Head of caudate nucleus (tissue), 42 donors: ENCODE measurements at regions not wholly inside any gene's neighbourhood (a gene's known extent, or its start where the extent isn't known, plus 50 kb on each side); places are given as distances from the start of the nearest gene placed in this dataset.
"Not testable (repeated sequence)": the region's sequence is repeated elsewhere in the genome, so short reads cannot be mapped to it uniquely, and the experiment has no call there.

Source experiments
- DNase-seq, 42 donors: peaks; one replicate each; pipeline versions ENCODE4 v3.0.0 to v3.0.0-alpha.2; 2020 to 2021; ENCODE audit warnings: mixed read lengths in 7 of 42
- intact Hi-C: fragments of 100-400 bp; cut with DNase I; formaldehyde crosslinking; loops from one replicate; pipeline ENCODE4 v1.15.0; 2022

DNA sequence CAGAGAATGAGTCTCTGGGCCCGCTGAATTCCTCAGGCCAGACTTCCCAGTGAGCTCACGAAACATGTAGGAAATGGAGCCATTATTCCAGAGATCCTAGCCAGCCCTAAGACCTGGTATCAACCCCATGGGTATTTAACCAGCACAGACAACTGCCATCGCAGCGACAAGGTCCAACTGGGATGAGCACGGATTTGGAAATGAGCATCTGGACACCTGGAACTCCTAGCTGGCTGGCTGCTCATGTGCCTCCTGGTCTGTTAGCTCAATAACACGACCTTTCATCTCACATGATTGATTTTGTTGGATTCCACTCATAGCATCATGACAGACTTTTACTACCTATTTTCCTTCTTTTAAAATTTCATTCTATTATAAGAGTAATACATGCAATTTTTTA, 51.0 kb downstream of the POU3F3 start:
- intact Hi-C loops: no loop called here
- no peak for DNase-seq

DNA sequence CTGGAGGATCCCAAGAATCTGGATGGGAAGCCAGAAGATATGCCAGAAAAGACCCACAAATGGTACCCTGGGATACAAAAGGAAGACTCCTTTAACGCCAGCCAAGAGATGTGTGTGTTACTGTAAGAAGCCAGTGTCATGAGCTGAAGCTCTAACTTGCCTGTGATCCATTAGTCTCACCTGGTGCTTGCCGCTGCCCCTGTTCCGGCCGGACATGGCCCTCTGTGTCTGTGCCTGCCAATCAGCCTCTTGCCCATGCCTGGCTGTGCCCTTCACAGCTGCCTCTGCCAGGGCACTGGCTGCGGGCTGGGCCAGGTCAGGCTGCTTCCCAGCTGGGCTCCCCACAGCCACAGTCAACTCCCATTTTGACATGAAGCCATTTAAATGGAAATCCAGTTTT, 55.4 kb downstream of the POU3F3 start:
- intact Hi-C loops: no loop called here
- no peak for DNase-seq

DNA sequence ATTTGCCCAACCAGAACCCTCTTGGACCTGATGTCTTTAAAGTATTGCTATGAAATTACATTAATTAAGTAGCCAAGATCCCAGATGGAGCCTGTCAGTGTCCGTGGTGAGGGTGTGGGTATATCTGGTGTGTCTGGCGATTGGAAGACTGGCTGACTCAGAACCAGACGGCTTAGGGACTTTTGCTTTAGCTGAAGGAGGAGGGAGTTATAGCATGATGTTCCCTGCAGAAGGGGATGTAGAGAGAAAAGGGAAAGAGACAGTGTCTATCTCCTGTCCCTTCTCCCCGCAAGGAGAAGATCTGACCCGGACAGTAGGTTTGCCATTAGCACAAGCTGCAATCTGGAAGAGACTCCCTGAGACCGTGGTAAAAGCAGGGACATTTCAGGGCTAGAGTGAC, 60.6 kb downstream of the POU3F3 start:
- intact Hi-C loops: no loop called here
- DNase-seq: no peak

DNA sequence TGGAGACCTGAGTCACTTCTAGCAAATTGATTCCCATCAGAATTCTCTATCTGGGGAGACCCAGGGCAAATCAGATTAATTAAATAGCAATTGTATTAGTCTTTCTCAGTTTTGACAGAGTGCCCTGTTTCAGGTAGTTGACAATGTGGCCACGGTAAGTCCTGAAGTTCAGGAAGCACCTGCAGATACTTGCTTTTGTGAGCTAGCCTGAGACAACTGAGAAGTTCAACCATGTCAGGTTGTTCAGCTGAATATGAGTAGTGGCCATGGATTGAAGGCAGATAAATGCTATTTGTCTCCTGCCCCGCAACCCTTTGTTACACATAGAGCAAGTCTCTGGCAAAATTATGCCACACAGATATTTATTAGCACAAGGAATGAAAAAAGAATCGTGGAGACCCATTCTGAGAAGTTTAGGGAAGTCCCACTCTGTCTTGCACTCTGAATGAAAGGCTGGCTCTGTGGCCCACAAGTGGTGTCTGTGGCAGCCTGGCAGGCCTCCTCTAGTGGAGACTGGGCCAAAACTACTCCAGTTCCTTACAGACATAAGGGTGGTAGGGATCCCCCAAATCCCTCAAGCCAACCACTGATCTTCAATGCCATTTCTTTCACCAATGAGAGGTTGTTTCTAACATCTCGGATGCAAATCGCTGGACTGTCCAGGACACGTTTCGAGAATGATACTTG, 61.3 kb downstream of the POU3F3 start:
- no peak for DNase-seq
- intact Hi-C loops: no loop called here

DNA sequence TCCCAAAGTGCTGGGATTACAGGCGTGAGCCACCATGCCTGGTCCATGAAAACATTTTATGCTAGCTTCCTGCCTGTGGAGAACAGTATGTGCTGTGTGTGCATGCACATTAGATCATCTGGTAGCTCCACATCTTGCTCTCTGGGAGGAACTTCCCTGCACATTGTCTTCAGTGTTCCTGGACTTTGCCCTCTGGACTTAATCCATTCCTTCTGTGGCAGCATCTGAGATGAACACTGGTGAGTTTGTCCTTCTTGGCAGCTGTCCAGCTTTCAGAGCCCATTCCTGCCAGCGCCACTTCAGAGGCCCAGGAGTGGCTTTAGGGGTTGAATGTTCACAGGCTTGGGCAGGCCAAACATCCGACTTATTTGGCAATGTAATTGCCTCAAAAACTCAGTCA, 65.2 kb downstream of the POU3F3 start:
- intact Hi-C loops: no loop called here
- peak in 4 of 42 donors; percentile 11 to 52 (median 24) for DNase-seq

DNA sequence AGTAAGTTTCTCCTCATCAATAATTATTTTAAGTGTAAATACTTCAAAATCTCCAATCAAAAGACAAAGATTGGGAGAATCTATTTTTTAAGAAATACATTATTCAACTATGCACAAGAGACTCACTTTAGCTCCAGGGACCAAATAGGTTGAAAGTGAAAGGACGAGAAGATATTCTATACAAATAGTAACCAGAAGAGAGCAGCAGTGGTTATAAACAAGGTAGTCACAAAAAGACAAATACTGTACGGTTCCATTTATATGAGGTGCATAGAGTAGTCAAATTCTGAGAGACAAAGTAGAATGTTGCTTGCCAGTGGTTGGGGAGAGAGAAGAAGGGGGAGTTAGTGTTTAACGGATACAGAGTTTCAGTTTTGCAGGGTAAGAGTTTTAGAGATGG, 69.8 kb downstream of the POU3F3 start:
- DNase-seq: no peak
- intact Hi-C loops: no loop called here

DNA sequence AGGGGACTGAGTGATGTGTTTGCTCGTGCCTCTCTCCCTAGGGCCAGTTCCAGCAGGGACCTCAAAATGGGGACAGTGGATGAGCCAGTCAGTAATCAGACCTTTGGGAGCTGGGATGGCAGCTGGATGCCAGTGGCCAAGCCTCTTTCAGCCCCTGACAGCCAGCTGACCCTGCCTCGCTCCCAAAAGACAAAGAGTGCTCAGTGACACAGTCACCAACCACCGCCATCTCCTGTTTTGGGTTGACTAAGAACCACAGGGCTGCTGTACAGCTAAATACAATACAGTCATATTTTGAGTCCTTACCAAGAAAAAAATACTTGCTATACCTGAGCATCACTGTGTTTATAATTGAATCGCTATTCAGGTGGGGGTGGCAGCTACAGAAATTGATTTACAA, 75.7 kb downstream of the POU3F3 start:
- intact Hi-C loops: no loop called here
- peak in 40 of 42 donors; percentile 16 to 82 (median 64) for DNase-seq

DNA sequence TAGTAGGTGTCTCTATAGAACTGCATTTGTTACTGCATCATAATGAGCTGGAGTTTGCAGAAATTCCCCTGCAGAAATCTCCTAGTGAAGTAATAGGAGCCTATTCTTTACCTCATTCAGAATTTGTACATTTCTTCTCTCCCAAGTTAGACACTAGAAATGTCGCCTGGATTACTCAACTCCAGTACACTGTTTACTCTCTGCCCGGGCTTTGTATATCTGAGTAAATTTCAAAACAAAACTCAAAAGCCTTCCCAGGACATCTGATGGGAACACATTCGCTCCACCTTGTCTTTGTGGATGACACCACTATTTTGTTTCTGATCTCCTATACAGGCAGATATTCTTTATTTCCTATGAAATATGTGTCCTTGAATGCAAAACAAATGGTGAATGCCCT, 76.8 kb downstream of the POU3F3 start:
- no peak for DNase-seq

DNA sequence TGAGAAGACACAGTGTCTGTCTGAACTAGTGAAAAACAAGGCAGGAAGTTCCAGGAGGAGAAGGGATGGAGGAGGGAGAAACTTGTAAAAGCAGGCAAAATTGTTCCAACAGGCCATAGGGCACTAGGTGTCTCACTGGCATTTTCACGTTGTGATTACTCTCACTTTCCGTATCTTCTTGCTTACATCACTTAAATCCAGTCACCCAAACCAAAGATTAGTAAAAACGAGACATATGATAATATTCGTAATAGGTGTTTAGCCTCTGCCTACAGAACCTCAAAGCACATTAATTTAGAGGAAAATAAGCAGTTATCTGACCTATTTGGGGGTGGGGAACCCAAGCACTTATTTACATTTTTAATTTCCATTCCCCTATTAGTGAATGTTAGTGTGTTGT, 78.3 kb downstream of the POU3F3 start:
- DNase-seq: no peak
- intact Hi-C loops: no loop called here

More for the DNA sequence above, 76.8 kb downstream of the POU3F3 start:
- intact Hi-C loops: no loop called here

DNA sequence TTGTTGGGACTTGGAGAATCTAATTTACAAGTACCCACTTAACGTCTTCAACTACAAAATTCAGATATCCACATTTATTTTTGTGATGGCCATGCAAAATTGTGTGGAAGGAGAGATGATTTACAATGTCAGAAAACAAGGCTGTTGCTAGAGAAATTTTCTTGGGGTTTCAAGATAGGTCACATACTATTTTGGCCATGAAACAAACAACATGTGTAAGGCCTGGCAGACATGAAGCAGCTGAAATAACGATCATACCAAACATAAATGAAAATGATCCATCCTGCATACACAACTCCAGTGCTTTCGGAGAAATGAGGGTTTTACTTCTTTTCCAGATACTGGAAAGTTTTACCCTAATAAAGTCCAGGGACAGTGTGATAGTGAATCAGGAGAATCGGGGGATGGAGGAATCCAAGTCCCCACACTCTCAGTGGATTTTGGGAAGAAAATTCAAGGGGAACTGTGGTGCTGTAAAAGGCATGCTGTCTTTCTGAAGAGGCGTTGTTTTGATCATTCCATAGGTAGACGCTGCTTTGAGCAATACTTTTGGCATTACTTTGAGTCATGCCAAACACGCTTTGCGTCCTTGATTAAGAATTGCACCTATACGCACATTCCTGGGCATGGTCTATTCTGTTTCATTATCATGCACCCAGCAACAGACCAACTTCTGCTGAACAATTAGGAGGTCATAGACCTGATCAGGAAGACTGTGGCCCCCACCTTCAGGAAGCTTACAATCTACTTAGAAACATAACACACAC, 79.4 kb downstream of the POU3F3 start:
- intact Hi-C loops: no loop called here
- no peak for DNase-seq

DNA sequence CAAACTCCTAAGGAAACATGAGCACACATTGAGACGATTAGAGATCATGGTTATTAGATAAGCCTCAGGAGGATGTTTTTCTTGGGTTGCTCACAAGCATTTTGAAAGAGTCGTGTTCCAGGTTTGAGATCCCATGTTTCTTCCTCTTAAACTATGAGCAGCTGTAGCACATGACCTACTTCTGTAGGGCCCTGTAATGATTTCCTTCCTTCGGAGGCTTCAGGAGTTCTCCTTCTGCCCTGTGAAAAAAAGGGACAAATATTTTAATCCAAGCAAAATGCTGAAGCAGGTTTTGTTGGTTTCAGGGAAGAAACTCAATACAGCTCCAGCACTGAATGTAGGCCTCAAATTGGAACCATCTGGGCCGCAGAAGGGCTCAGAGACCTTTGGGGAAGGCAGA, 82.6 kb downstream of the POU3F3 start:
- no peak for DNase-seq
- intact Hi-C loops: no loop called here

DNA sequence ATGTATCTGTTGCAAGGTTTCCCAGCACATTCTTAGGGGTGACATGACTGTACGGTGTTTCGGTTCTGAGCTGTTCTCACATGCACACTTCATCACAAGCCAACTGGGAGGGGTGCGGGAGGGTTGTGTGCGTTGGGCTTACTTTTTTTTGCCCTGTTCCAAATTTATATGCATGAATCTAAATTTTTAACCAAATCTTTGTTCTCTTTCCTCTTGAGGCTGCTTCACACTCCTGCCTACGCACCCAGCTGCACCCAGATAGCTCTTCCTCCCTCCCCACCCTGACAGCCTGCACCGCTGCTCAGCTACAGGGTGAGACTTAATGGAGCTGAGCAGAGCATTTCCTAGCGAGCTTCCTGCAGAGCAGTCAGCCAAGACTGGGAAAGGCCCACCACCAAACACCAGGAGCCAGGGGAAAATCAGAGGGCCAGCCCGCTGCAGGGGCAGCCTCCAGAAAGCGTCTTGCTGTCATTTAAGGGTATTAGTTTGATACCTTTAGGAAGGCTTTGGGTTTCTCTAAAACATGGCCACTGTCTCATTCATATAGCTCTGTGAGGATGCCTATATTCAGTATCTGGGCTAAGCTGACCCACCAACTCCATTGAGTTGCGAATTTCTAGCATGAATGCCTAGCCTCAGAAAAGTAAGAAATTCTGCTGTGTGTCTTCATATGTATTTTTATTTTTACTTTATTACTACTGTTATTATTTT, 84.5 kb downstream of the POU3F3 start:
- intact Hi-C loops: no loop called here
- peak in 41 of 42 donors; percentile 24 to 95 (median 72) for DNase-seq

DNA sequence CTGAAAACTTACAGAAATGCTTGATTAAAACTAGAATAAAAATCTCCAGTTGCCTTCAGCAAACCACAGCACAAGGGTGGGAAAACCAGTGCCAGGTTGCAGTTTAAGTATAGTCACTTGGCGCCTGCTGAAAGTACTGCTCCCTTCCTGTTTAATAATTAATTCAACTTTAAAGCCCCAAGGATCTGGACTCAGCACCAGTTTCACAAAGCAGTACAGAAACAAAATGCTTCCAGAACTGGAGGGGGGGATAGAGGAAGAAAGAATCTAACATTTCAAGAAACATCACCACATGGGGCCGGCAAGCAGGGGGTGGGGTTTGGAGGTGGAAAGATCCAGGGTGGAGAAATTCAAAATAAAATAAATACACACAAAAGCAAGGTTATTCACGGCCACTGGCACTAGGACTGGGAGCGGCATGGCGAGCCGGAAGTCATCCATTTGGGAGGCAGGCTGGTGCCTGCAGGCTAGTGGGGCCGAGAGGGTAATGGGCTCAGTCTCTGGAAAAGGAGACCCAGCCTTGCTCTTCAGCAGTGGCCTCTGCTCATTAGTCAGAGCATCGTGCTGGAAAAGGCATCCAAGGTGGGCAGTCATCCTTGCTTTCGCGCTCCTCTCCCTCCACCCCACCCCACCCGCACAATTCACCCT, 85.8 kb downstream of the POU3F3 start:
- intact Hi-C loops: loop anchor here (5.0 kb wide), 1 partner anchor 62 kb away; no protein-coding TSS in a partner anchor
- no peak for DNase-seq

DNA sequence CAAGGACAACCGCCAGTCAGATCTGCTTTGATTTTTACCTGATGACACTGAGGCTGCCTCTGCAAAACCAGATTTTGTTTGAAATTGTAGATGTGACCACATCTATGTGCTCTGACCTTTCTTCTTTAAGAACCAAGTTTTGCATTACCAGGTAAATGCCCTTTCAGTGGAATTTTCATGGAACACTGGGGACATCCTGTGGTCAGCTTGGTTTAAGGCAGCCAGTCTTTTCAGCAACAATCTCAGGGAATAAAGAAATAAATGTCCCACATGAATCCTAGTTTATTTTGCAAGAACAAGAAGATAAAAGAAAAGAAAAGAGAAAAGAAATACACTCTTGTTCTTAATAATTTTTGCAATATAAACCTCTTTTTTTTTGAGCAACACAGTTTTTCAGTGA, 90.6 kb downstream of the POU3F3 start:
- intact Hi-C loops: loop anchor here (5.0 kb wide), 1 partner anchor 67 kb away; no protein-coding TSS in a partner anchor
- peak in 16 of 42 donors; percentile 21 to 74 (median 40) for DNase-seq

DNA sequence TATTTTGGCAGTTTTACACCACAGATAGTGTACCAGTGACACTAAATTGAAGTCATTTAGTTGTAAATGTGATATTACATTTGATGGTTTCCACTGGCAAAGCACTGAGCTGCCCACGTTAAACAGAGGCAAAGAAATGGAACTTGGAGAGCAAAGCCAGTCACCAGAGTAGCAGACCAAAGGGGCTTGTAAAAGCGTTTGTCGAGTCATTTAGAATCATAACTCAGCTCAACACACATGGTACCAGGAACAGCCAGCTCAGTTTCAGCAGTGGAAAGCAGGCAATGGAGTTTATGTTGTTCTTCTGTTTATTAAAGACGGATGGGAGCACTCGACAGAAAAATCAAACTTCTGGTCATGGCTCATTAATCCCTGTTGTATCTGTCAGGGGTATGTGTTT, 91.2 kb downstream of the POU3F3 start:
- intact Hi-C loops: no loop called here
- DNase-seq: no peak

DNA sequence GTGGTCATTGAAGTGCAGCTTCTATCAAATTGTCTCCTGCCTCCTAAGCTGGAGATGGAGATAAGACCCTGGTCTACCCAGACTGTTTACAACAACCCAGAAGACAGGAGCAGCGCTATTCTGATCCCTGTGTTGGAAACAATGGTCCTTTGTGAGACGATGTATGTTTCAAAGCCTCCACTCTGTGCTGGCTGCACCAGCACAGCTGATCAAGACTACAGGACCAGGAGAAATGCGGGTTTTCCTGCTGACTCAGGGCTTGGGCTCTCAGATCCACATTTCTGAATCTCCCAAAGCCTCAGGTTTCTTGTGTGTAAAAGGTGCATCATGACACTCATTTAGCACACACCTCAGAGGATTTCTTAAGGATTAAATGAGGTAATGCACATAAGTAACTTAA, 92.0 kb downstream of the POU3F3 start:
- DNase-seq: peak in 25 of 42 donors; percentile 19 to 77 (median 54)
- intact Hi-C loops: no loop called here

DNA sequence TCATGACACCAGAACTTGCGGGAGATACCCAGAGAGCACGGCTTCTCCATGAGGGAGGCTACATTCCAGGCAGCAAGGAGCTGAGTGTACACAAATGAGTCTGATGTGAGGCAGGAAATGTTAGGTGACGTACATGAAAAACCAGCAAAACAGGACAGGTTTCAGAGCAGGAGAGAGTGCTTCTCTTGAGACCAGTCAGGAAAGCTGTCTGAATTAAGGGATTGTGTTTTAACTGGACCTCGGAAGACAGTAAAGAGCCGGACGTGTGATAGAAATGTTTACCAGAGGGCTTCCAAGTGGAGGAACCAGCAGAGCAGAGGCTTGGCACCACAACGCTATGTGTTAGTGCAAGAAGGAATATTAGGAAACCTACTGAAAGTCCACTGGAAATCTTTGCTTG, 90.4 kb upstream of the MRPS9 start:
- DNase-seq, intact Hi-C loops: not testable (repeated sequence)

DNA sequence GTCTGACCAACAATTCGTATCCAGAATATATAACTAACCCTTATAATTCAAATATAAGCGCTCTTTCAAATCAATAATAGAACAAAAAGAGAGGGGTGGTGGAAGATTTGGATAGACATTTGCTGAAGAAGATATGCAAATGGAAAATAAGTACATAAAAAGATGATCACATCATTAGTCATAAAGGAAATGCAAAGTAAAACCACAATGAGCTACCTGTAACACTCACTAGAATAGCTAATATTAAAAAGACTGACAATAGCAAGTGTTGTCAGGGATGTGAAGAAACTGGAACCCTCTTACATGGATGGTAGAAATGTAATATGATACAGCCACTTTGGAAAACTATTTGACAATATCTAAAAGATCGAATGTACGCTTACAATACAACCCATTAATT, 84.9 kb upstream of the MRPS9 start:
- intact Hi-C loops: no loop called here
- no peak for DNase-seq

DNA sequence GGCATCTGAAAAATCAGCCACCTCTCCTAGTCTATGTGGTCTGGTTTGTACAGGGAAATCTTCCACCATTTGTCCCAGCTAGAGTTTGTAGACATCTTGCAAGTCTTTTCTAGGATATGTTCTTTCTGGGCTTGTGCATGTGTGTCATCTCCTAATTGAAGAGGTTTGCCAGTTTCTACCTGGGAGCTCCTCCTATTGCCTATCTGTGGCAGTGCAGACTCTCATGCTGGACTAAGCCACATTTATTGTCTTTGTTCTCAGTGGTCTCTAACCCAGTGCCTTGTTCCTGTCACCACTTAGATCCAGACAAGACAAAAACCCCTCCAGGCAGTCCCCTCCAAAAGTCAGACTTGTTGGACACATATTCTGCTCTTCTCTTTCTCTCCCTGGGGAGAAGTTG, 72.0 kb upstream of the MRPS9 start:
- no peak for DNase-seq
- intact Hi-C loops: no loop called here

DNA sequence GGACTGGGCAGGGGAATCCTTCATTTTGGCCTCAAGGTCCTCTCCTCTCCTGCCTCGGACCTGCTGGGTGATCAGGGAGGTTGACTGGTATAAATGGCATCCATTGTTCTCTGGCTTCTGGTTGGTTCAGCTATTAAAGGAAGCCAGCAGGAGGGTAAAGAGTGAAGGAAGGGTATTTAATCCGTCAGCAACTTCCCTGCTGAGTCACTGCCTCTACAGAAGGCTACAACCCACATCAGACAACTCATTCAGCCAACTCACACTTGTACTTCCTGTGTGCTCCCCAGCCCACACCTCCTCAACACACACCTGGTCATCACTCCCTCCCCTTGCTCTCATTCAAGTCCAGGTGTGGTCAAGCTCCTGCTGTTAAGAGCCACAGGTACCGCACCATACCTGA, 68.3 kb upstream of the MRPS9 start:
- intact Hi-C loops: no loop called here
- peak in 4 of 42 donors; percentile 10 to 53 (median 23) for DNase-seq
